Gastrocnemius medialis (tissue), 4 donors: ENCODE measurements at regions not wholly inside any gene's neighbourhood (a gene's known extent, or its start where the extent isn't known, plus 50 kb on each side); places are given as distances from the start of the nearest gene placed in this dataset.

Source experiments
- ATAC-seq, 2 donors: fragments of 150-250 bp; one replicate each; pipeline ENCODE4 v1.9.1; 2016
- DNase-seq, 2 donors: peaks; one replicate each; pipeline ENCODE4 v3.0.0-alpha.2; 2019
- H3K27ac ChIP-seq, 4 donors: fragments of 200-600 bp; sonication (generic); 1 replicate in 1 of 4; 2 replicates in 3 of 4; pipeline ENCODE4 v1.5.1; 2016 to 2018; ENCODE audit warnings: mild to moderate bottlenecking in 2 of 4, moderate library complexity in 1 of 4
- H3K27me3 ChIP-seq, 3 donors: fragments of 200-600 bp; sonication (generic) in 2 of 3; 1 replicate in 1 of 3; 2 replicates in 2 of 3; pipeline versions ENCODE4 v1.5.1 to v1.6.0; 2016 to 2019; ENCODE audit warnings: mild to moderate bottlenecking in 1 of 3, moderate library complexity in 1 of 3
- H3K36me3 ChIP-seq, 2 donors: fragments of 200-600 bp; sonication (generic) in 1 of 2; one replicate each; pipeline ENCODE4 v1.5.1; 2017 to 2018
- H3K4me1 ChIP-seq, 2 donors: fragments of 200-600 bp; sonication (generic) in 1 of 2; one replicate each; pipeline ENCODE4 v1.5.1; 2016 to 2017; ENCODE audit warnings: mild to moderate bottlenecking in 2 of 2
- H3K4me3 ChIP-seq, 4 donors: fragments of 200-600 bp; sonication (generic) in 3 of 4; 1 replicate in 1 of 4; 2 replicates in 3 of 4; pipeline ENCODE4 v1.5.1; 2016 to 2019; ENCODE audit warnings: mild to moderate bottlenecking in 2 of 4
- H3K9me3 ChIP-seq, 3 donors: fragments of 200-600 bp; sonication (generic) in 2 of 3; 1 replicate in 1 of 3; 2 replicates in 2 of 3; pipeline ENCODE4 v1.5.1; 2016 to 2019
- CTCF ChIP-seq, 5 experiments: fragments of 450-650 bp in 3 of 5; fragments of 200-600 bp in 2 of 5; sonication (generic) in 2 of 5; IDR thresholded peaks in 4 of 5; conservative IDR thresholded peaks in 1 of 5; 1 replicate in 4 of 5; 2 replicates in 1 of 5; pipeline ENCODE4 v1.5.1; 2016 to 2019; ENCODE audit warnings: antibody characterized with exemption in 5 of 5, mild to moderate bottlenecking in 3 of 5, moderate library complexity in 3 of 5
- POLR2A ChIP-seq, 2 donors: fragments of 450-650 bp; IDR thresholded peaks; one replicate each; pipeline ENCODE4 v1.6.1; 2017; ENCODE audit warnings: antibody characterized with exemption in 2 of 2, mild to moderate bottlenecking in 2 of 2, moderate library complexity in 2 of 2
- in situ Hi-C, 4 donors: fragments of 200-750 bp; cut with MboI; loops; one replicate each; pipeline versions ENCODE4 v1.15.0 to v1.8.0; 2017; ENCODE audit warnings: low sequenced_read_pairs in 4 of 4
- intact Hi-C: fragments of 100-400 bp; cut with DNase I; formaldehyde crosslinking; loops from one replicate; pipeline ENCODE4 v1.15.1; 2023; ENCODE audit warnings: low total_unique reads

- TF ChIP-seq CTCF (IDR thresholded peaks at IDR 0.05 in 4 of 5, conservative IDR thresholded peaks at IDR 0.05 in 1 of 5) (no peak), POLR2A (IDR thresholded peaks at IDR 0.05) (no peak)
- Histone ChIP-seq H3K4me3 (no peak overlapping the region), H3K9me3 (no peaks in the 10 kb centered on the region), H3K27ac (no peak overlapping the region), H3K27me3 (no peaks in the 10 kb centered on the region), H3K36me3 (no peaks in the 10 kb centered on the region), H3K4me1 (no peaks in the 10 kb centered on the region)
- in situ Hi-C loops (no loop called here), intact Hi-C loops (no loop called here)
- ATAC-seq, result no peak
- DNase-seq, result no peak
These were observed 246.5 kb downstream of the GALR1 start for GRCh38 chr18:77495982-77496690.

- Histone ChIP-seq H3K27me3 (no peaks in the 10 kb centered on the region), H3K27ac (no peak overlapping the region), H3K9me3 (no peaks in the 10 kb centered on the region), H3K36me3 (no peaks in the 10 kb centered on the region), H3K4me1 (no peaks in the 10 kb centered on the region), H3K4me3 (no peak overlapping the region)
- in situ Hi-C loops, result no loop called here
- TF ChIP-seq POLR2A (IDR thresholded peaks at IDR 0.05) (no peak), CTCF (IDR thresholded peaks at IDR 0.05 in 4 of 5, conservative IDR thresholded peaks at IDR 0.05 in 1 of 5) (no peak)
- no peak for DNase-seq
- intact Hi-C loops, result no loop called here
- no peak for ATAC-seq
These were observed 251.6 kb downstream of the GALR1 start for GRCh38 chr18:77501266-77501665.

GRCh38 chr18:77505499-77505898, 255.9 kb downstream of the GALR1 start:
- ATAC-seq (no peak), DNase-seq (no peak)
- no peaks in the 10 kb centered on the region for H3K27me3 ChIP-seq
- intact Hi-C loops (no loop called here), in situ Hi-C loops (no loop called here)
- H3K27ac ChIP-seq, result no peak overlapping the region
- H3K4me3 ChIP-seq, result no peak overlapping the region
- H3K36me3 ChIP-seq, result no peaks in the 10 kb centered on the region
- no peaks in the 10 kb centered on the region for H3K9me3 ChIP-seq
- no peaks in the 10 kb centered on the region for H3K4me1 ChIP-seq
- TF ChIP-seq CTCF (IDR thresholded peaks at IDR 0.05 in 4 of 5, conservative IDR thresholded peaks at IDR 0.05 in 1 of 5) (no peak), POLR2A (IDR thresholded peaks at IDR 0.05) (no peak)

- ATAC-seq, result no peak
These were observed 262.5 kb downstream of the GALR1 start for GRCh38 chr18:77512152-77512551.

More at GRCh38 chr18:77512152-77512551, 262.5 kb downstream of the GALR1 start:
- no peak for DNase-seq
- Histone ChIP-seq H3K36me3 (no peaks in the 10 kb centered on the region), H3K9me3 (no peaks in the 10 kb centered on the region), H3K4me3 (no peak overlapping the region), H3K27me3 (no peaks in the 10 kb centered on the region), H3K4me1 (no peaks in the 10 kb centered on the region), H3K27ac (no peak overlapping the region)
- TF ChIP-seq CTCF (IDR thresholded peaks at IDR 0.05 in 4 of 5, conservative IDR thresholded peaks at IDR 0.05 in 1 of 5), result no peak
- no peak for TF ChIP-seq POLR2A (IDR thresholded peaks at IDR 0.05)
- in situ Hi-C loops, result no loop called here
- intact Hi-C loops, result no loop called here
